GM12801 (cell line): ENCODE measurements at regions not wholly inside any gene's neighbourhood (a gene's known extent, or its start where the extent isn't known, plus 50 kb on each side); places are given as distances from the start of the nearest gene placed in this dataset.

Source experiments
- TF ChIP-seq, protein P1 (sequence below): IDR thresholded peaks from one replicate; pipeline ENCODE4 v1.5.1; 2011; ENCODE audit warnings: control low read depth; ENCODE audit not compliant: insufficient read length; ENCODE audit errors: extremely low read depth

DNA sequence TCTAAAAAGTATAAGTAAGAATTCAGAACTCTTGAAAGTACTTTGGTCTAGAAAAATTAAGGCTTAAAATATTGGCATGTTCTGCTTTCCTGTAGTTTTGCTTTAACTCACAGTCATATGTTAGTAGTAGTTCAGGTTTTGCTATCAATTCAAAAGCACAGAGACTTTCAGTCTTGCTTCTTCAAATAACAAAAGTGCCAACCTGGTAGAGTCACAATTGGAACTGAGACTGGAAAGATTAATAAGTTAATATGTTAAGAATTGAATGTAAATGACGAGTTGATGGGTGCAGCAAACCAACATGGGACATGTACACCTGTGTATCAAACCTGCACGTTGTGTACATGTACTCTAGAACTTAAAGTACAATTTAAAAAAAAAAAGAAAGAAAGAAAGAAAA is 822.3 kb downstream of the MTRR start:
- TF ChIP-seq, protein P1, sequence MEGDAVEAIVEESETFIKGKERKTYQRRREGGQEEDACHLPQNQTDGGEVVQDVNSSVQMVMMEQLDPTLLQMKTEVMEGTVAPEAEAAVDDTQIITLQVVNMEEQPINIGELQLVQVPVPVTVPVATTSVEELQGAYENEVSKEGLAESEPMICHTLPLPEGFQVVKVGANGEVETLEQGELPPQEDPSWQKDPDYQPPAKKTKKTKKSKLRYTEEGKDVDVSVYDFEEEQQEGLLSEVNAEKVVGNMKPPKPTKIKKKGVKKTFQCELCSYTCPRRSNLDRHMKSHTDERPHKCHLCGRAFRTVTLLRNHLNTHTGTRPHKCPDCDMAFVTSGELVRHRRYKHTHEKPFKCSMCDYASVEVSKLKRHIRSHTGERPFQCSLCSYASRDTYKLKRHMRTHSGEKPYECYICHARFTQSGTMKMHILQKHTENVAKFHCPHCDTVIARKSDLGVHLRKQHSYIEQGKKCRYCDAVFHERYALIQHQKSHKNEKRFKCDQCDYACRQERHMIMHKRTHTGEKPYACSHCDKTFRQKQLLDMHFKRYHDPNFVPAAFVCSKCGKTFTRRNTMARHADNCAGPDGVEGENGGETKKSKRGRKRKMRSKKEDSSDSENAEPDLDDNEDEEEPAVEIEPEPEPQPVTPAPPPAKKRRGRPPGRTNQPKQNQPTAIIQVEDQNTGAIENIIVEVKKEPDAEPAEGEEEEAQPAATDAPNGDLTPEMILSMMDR: no peak

DNA sequence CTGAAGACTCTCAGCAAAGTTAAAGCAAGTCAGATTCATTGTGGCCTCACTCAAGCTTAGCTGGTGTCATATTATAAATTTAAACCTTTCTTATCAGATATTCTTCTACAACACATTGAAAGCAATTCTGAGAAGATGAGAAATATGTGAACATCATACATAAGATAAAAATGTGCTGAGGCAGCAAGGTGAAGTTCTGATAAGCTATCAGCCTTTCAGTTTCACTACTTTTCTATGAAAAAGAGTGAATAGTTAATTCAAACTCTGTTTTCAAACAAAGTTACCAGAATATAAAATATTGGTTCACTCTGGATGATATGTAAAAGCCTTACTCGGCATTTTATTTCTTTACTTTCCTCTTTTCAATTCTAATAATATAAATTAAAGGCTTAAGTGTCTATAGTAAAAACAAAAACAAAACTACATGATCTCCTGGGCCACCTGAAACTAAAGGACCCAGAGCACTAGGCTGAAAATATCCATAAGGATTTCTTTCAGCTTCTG is 824.4 kb downstream of the MTRR start:
- TF ChIP-seq, protein P1: no peak

DNA sequence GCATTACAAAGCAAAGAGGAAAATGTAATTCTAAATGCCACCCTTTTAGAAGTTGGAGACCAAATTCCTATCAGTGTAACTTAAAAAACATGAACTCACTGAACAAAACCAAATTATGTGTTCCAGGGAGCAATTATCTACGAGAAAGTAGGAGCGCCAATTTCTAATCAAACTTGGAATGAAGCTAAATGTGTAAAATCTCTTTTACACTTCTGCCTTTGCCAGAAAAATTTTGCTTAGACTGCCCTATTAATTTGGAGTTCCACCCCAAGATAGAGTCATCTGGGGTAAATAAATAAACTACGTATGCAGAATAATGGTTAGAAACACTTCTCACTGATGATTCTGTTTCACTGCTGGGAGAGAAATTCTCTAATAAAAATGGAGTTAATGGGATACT is 825.6 kb downstream of the MTRR start:
- TF ChIP-seq, protein P1: no peak

DNA sequence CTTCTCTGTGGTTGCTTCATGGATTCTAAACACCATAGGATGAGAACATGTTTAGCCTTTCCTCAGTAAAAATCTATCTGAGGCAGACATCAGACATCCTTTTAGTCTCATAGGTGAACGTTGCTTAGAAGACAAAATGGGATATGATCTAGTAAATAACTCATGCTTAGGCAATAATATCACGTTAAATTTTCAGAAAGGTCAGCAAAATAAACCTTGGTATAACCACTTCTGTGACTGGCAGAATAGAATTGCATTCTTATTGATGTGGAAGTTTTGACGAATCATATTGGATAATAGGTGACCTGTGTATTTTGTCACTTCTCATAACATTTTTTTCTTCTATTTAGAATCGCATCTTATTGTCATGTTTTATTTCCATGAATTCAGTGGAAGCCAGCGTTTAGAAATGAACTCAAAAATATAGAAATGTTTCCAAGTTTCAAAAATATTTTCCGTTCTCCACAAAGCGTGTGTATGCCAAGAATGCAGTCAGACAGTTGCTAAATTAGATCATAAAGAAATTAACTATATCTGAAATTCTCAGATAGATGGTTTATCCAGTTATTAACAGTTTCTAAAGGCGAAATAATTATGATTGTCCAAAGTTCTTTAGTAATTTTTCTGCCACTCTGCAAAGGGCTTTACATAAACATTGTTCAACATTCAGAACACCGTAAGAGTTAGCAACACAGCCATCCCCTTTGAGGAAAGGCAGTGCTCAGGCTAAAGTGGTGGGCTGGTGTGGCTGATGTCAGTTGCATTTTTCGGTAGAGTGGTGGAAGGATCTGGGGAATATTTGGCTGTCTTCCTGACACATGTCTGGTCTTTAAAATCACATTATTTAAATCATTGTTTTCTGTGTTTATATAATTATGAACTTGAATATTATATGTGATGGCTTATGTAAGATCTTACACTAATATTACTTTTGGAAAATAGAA is 827.2 kb downstream of the MTRR start:
- TF ChIP-seq, protein P1: no peak

DNA sequence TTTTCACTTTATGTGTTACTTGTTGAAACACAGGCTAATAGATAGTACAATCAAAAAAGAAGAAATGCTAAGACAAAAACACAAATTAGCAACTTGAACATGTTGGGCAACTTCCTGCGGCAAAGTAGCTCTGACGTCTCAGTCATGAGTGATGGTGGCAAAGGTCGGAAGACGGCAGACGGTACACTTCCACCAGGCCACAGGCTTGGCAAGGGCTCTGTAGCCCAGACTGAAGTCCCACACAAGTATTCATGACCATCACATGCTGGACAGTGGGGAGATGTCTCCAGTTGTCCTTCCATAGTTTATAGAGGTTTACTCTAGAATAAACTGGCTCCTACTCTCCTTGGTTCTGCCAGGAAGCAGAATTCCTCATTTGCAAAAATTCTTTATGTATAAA is 831.3 kb downstream of the MTRR start:
- TF ChIP-seq, protein P1: no peak

DNA sequence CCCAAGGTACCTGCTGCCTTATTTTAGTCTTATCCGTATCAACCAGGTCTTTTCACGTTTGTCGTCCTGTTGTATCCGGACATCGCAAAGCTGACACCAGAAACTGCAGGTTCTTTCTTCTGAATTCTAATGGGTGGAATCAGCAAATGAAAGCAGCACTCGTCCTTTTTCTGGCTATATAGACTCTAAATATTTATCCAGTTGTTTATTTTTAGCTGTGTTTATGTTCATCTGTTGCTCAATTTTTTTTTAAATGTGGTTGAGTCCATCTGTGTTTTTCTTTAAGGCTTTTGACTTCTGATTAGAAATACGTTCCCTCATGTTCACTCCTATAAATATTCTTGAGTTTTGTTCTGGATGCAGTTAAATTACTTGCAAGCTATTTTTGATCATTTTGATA is 831.7 kb downstream of the MTRR start:
- TF ChIP-seq, protein P1: no peak

DNA sequence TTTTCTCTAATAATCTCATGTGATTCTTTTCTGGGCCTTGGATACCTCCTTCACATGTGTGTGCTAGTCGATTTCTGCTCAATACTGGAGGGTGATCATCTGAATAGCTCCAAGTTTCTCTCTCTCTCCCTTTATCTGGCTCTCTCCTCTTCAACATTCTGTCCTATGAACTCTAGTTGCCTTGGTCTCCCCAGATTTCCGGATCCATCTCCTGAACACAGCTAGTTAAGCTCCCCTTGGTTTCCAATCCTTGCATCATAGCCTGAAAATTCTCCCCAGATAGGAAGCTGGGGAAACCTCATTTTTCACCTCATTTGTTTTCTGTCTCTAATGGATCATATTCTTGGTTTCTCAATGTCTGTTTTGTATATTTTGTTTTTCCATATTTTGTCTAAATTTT is 832.3 kb downstream of the MTRR start:
- TF ChIP-seq, protein P1: no peak
